Immature natural killer cell (primary cell): ENCODE measurements at regions not wholly inside any gene's neighbourhood (a gene's known extent, or its start where the extent isn't known, plus 50 kb on each side); places are given as distances from the start of the nearest gene placed in this dataset.
"Not testable (repeated sequence)": the region's sequence is repeated elsewhere in the genome, so short reads cannot be mapped to it uniquely, and the experiment has no call there.

ENCODE experiments used
- DNase-seq, 3 donors: peaks; one replicate each; pipeline ENCODE4 v3.0.0; 2022; ENCODE audit warnings: mixed read lengths in 1 of 3
- H3K27ac Mint-ChIP-seq, 6 donors: one replicate each; pipeline ENCODE4 v1.8.0; 2020; ENCODE audit warnings: mixed read lengths in 6 of 6, mild to moderate bottlenecking in 5 of 6, inconsistent platforms in 4 of 6, moderate library complexity in 3 of 6
- H3K27me3 Mint-ChIP-seq, 3 donors: one replicate each; pipeline ENCODE4 v1.8.0; 2020 to 2021; ENCODE audit warnings: low read depth in 3 of 3, mild to moderate bottlenecking in 3 of 3, mixed read lengths in 3 of 3, moderate library complexity in 3 of 3, inconsistent platforms in 1 of 3
- H3K36me3 Mint-ChIP-seq, 3 donors: one replicate each; pipeline ENCODE4 v1.8.0; 2020; ENCODE audit warnings: mixed read lengths in 3 of 3, inconsistent platforms in 2 of 3, mild to moderate bottlenecking in 2 of 3
- H3K4me1 Mint-ChIP-seq, 2 donors: one replicate each; pipeline ENCODE4 v1.8.0; 2020; ENCODE audit warnings: inconsistent platforms in 2 of 2, mild to moderate bottlenecking in 2 of 2, mixed read lengths in 2 of 2, moderate library complexity in 1 of 2
- H3K4me3 Mint-ChIP-seq, 5 donors: one replicate each; pipeline ENCODE4 v1.8.0; 2020; ENCODE audit warnings: mild to moderate bottlenecking in 5 of 5, mixed read lengths in 5 of 5, inconsistent platforms in 3 of 5, moderate library complexity in 3 of 5
- H3K9me3 Mint-ChIP-seq, 6 donors: one replicate each; pipeline ENCODE4 v1.8.0; 2020; ENCODE audit warnings: mild to moderate bottlenecking in 6 of 6, mixed read lengths in 6 of 6, inconsistent platforms in 4 of 6, moderate library complexity in 3 of 6

DNA sequence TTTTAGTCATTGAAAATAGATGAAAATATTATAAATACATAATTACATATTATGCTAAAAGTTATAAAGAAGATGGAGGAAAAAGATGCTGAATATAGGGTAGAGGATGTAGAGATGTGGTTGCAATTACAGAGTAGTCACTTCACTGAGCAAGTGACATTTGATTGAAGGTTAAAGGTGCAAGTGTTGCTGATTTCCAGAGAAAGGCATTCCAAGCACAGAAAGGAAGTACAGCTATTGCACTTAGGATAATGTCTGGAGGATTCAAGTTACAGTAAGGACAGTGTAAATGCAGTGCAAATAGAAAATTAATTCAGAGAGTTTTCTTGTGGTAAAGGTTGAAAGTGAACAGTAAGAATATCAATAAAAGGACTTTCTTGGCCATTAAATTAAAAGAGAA is 1721.8 kb downstream of the PCDH9 start:
- Mint-ChIP-seq H3K4me3 (no peak overlapping the region), H3K9me3 (peaks cover 0 to 19% (median 6%) of the 10 kb centered on the region in 6 donors), H3K4me1 (no peaks in the 10 kb centered on the region), H3K36me3 (no peaks in the 10 kb centered on the region), H3K27ac (no peak overlapping the region), H3K27me3 (no peaks in the 10 kb centered on the region)
- DNase-seq: no peak

DNA sequence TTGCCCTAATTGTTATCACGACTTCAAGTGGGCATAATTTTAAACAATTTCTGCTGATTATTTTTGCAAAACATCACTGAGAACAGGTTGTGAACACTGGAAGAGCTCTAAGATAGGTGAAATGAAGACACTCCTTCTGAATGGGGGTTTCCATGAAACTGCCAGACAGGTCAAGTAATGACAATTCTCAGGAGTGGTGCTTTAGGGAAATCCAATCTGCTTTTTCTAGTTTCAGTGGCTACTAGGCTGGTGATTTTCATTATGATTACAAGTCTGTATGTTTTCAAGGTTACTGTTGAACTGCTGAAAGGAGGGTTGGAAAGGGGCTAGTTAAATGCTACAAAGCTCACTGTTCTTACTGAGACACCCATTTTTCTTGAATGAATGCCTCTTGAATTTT is 1724.2 kb downstream of the PCDH9 start:
- Mint-ChIP-seq H3K9me3 (peaks cover 2 to 23% (median 7%) of the 10 kb centered on the region in 6 donors), H3K27ac (no peak overlapping the region), H3K36me3 (no peaks in the 10 kb centered on the region), H3K4me3 (no peak overlapping the region), H3K4me1 (no peaks in the 10 kb centered on the region), H3K27me3 (no peaks in the 10 kb centered on the region)
- DNase-seq: no peak

DNA sequence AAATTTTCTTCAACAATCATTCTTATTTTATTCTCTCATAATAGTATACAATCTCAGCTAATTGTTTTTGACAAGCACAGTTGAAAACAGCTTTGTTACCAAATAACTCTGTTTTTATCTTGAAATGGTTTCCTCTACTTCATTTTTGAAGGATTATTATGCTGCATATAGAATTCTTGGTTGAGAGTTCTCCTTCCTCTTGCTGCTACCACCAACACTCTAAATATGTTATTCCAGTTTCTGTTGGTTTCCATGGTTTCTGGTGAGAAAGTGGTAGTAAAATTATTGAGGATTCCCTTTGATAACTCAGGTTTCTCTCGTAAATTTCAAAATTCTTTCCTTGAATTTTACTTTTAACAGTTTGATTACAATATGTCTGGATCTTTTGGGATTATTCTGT is 1725.9 kb downstream of the PCDH9 start:
- H3K9me3 Mint-ChIP-seq: peaks cover 3 to 23% (median 9%) of the 10 kb centered on the region in 6 donors
- H3K36me3 Mint-ChIP-seq: no peaks in the 10 kb centered on the region
- no peak overlapping the region for H3K4me3 Mint-ChIP-seq
- no peaks in the 10 kb centered on the region for H3K27me3 Mint-ChIP-seq
- DNase-seq: no peak
- no peaks in the 10 kb centered on the region for H3K4me1 Mint-ChIP-seq
- H3K27ac Mint-ChIP-seq: no peak overlapping the region

DNA sequence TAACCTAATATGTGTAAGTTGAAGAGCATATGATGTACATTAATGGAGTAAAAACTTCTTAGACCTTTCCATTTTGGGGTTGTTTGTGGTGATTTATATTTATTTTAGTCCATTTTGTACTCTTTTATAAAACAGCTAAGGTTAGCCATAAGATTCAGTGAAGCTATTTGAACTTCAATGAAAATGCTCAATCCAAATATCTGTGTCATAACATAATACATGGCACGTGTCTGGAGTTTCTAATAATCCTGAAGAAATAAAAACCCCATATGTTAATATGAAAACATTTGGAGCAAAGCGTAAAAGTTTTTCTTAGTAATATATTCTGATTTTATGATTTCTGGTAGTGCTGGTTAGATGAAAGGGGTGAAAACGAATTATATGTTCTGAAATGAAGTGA is 1729.7 kb downstream of the PCDH9 start:
- peaks cover 0 to 21% (median 6%) of the 10 kb centered on the region in 6 donors for H3K9me3 Mint-ChIP-seq

DNA sequence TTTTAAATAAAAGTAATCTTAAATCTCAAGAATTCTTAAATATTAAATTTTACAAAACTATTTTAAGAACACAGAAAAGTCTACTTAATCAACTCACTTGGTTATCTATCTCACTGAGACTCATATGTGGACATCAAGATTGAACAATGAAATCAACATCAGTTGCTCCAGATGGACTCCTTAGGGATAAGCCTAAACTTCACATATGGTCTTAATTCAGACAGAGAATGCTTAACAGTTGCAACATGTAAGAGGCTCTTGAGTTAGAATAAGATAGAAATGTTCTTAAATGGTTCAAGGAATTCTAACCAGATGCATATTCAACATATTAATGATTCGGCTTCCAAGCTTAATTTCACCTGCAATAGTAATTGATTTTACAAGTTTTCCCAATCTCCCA is 1730.9 kb downstream of the PCDH9 start:
- H3K27me3 Mint-ChIP-seq: no peaks in the 10 kb centered on the region

More for the DNA sequence above, 1729.7 kb downstream of the PCDH9 start:
- Mint-ChIP-seq H3K36me3 (no peaks in the 10 kb centered on the region), H3K4me3 (no peak overlapping the region), H3K27ac (no peak overlapping the region), H3K4me1 (no peaks in the 10 kb centered on the region), H3K27me3 (no peaks in the 10 kb centered on the region)
- no peak for DNase-seq

DNA sequence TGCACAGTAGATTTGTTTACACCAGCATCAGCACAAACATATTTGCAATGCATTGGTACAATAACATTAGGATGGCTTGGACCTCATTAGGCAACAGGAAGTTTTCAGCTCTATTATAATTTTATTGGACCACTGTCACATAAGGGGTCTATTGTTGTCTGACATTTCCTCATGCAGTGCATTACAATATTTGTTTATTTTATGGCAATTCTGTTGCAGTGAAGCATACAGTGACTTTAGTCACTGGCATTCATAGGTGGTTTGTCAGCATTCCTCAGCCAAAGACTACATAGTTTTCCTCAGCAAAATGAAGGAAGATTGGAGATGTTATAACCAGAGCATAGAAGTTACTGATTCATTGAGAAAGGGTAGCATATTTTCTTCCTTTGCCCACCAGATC is 1732.9 kb downstream of the PCDH9 start:
- DNase-seq: no peak
- Mint-ChIP-seq H3K27ac (no peak overlapping the region), H3K36me3 (no peaks in the 10 kb centered on the region), H3K9me3 (peaks cover 0 to 7% (median 3%) of the 10 kb centered on the region in 6 donors), H3K4me1 (no peaks in the 10 kb centered on the region), H3K27me3 (no peaks in the 10 kb centered on the region), H3K4me3 (no peak overlapping the region)

More for the DNA sequence above, 1730.9 kb downstream of the PCDH9 start:
- DNase-seq: no peak
- Mint-ChIP-seq H3K4me3 (no peak overlapping the region), H3K9me3 (peaks cover 0 to 16% (median 5%) of the 10 kb centered on the region in 6 donors), H3K27ac (no peak overlapping the region), H3K4me1 (no peaks in the 10 kb centered on the region), H3K36me3 (no peaks in the 10 kb centered on the region)

DNA sequence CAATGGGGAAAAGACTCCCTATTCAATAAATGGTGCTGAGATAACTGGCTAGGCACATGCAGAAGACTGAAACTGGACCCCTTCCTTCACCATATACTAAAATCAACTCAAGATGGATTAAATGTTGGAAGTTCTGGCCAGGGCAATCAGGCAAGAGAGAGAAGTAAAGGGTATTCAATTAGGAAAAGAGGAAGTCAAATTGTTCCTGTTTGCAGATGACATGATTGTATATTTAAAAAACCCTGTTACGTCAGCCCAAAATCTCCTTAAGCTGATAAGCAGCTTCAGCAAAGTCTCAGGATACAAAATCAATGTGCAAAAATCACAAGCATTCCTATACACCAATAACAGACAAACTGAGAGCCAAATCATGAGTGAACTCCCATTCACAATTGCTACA is 1739.4 kb downstream of the PCDH9 start:
- not testable (repeated sequence) for H3K4me3 Mint-ChIP-seq

DNA sequence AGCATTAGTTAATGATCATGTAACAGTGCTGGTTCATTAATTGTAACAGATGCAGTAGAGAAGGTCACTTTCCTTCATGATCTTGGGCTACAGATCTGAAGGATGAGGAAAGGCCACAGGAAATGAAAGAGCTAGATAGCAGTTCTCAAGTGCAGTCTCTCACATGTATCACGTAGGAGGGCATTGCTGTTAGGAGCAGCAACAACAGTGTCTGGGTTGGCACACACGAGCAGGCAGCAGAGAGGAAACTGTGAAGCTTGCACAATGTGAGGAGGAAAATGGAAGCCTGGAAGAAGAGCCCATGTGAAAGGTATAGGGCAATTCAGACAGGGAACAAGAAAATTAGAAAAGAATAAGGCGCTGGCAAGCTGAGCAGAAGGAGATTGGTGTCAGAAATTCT is 1741.5 kb downstream of the PCDH9 start:
- Mint-ChIP-seq H3K4me1 (no peaks in the 10 kb centered on the region), H3K27ac (no peak overlapping the region), H3K27me3 (peaks cover 0 to 1% (median 0%) of the 10 kb centered on the region in 3 donors), H3K36me3 (no peaks in the 10 kb centered on the region), H3K4me3 (no peak overlapping the region), H3K9me3 (peaks cover 0 to 36% (median 1%) of the 10 kb centered on the region in 6 donors)
- no peak for DNase-seq

More for the DNA sequence above, 1739.4 kb downstream of the PCDH9 start:
- H3K9me3 Mint-ChIP-seq: peaks cover 0 to 28% (median 0%) of the 10 kb centered on the region in 6 donors
- not testable (repeated sequence) for H3K27ac Mint-ChIP-seq, H3K36me3 Mint-ChIP-seq, DNase-seq, H3K27me3 Mint-ChIP-seq, H3K4me1 Mint-ChIP-seq

DNA sequence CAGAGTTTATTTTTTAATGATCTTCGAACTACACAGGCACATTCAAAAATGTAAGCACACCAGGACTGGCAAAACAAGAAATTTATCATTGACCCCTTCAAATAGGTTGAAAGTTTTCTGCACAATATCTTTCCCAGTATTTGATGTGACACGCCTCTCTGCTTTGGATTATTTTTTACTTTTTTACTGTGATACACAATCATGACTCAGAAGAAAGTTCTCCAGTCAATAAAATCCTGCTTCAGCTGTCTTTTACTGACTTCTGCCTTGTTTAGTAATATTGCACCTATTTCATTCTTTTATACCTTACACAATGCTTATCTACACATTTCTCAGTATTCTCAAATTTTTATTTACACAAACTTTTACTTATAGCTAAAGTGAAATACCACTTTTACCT is 1750.4 kb downstream of the PCDH9 start:
- DNase-seq: no peak
- H3K9me3 Mint-ChIP-seq: peaks cover 0 to 38% (median 2%) of the 10 kb centered on the region in 6 donors
- no peaks in the 10 kb centered on the region for H3K27me3 Mint-ChIP-seq
- H3K4me1 Mint-ChIP-seq: no peaks in the 10 kb centered on the region
- H3K4me3 Mint-ChIP-seq: no peak overlapping the region
- H3K27ac Mint-ChIP-seq: no peak overlapping the region
- no peaks in the 10 kb centered on the region for H3K36me3 Mint-ChIP-seq

DNA sequence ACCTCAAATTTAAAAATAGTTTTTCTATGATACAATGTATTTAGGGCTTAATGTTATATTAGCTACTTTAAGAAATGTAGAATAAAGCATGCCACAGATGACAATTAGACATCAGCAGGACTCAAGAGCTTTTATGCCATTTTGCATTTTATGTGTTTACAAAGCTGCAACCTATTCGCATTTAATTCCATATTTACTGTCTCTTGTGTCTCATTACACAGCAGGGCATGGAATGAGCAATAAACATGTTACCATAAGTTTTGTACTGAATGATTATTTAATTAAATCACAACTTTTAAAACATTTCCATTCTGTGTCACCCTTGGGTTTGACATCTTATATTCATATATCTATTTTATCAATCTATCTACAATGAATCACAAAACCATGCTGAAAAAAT is 1756.9 kb downstream of the PCDH9 start:
- Mint-ChIP-seq H3K4me3 (no peak overlapping the region), H3K9me3 (peaks cover 0 to 10% (median 4%) of the 10 kb centered on the region in 6 donors), H3K27ac (no peak overlapping the region)

DNA sequence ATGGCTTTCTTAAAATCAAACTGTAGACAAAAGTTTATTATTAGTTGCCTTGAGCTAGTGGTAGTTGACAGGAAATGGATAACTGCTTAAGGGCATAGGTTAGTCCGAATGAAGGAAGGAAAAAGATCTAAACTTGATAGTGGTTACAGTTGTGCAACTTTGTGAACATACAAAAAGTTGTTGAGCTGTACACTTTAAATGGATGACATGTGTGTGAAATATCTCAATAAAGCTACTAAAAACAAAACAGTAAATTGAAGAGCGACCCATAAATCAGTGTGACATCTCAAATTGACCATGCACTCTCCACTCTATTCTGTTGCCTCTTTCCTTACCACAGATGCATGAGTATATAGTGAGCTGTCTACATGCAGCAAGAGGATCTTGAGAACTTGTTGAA is 1757.8 kb downstream of the PCDH9 start:
- H3K36me3 Mint-ChIP-seq: no peaks in the 10 kb centered on the region
- peaks cover 0 to 10% (median 4%) of the 10 kb centered on the region in 6 donors for H3K9me3 Mint-ChIP-seq
- no peak overlapping the region for H3K4me3 Mint-ChIP-seq
- peaks cover 0 to 5% (median 0%) of the 10 kb centered on the region in 3 donors for H3K27me3 Mint-ChIP-seq
- no peak overlapping the region for H3K27ac Mint-ChIP-seq
- no peaks in the 10 kb centered on the region for H3K4me1 Mint-ChIP-seq
- DNase-seq: no peak

More for the DNA sequence above, 1756.9 kb downstream of the PCDH9 start:
- Mint-ChIP-seq H3K4me1 (no peaks in the 10 kb centered on the region), H3K27me3 (peaks cover 0 to 3% (median 0%) of the 10 kb centered on the region in 3 donors), H3K36me3 (no peaks in the 10 kb centered on the region)
- no peak for DNase-seq

DNA sequence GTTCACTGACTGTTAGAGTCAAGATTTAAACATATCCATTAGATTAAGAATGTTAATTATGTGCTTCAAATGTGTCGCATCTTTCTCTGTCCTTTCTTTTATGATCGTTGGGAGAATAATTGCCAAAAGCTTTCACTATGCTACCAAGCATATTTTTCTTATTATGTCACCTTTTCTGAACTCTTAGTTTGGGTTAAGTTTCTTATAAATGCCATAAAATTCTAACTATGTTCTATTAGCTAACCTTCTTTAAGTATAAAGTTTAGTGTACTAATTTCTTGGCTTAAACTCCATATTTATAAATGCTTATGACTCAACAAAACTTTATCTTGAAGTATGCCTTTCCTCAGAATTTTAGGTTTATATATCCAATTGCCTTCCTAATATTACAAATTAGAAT is 1759.4 kb downstream of the PCDH9 start:
- Mint-ChIP-seq H3K9me3 (peaks cover 2 to 17% (median 4%) of the 10 kb centered on the region in 6 donors), H3K27me3 (peaks cover 0 to 5% (median 2%) of the 10 kb centered on the region in 3 donors), H3K36me3 (peaks cover 0 to 4% (median 3%) of the 10 kb centered on the region in 3 donors), H3K4me1 (no peaks in the 10 kb centered on the region), H3K27ac (no peak overlapping the region), H3K4me3 (no peak overlapping the region)
- DNase-seq: no peak

DNA sequence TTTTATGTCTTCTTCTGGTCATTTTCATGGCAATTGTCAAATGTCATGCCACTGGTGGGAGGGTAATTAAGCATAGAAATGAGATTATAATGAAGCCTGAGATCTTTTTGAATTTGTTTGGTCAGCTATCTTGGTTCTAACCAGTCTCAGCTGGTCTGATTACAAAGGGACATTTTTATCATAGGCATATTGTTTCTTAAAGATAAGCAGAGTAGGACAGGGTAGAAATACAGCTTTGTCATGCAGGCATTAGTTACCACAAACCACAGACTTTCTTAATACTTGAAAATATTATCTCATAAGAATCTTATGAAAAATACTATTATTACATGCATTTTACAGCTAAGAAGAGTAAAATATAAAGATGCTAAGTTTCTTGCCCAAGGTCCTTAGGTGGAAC is 1761.5 kb downstream of the PCDH9 start:
- Mint-ChIP-seq H3K4me3 (no peak overlapping the region), H3K36me3 (peaks cover 0 to 7% (median 4%) of the 10 kb centered on the region in 3 donors), H3K27me3 (peaks cover 0 to 5% (median 2%) of the 10 kb centered on the region in 3 donors), H3K9me3 (peaks cover 2 to 22% (median 8%) of the 10 kb centered on the region in 6 donors), H3K27ac (no peak overlapping the region), H3K4me1 (no peaks in the 10 kb centered on the region)
- no peak for DNase-seq

DNA sequence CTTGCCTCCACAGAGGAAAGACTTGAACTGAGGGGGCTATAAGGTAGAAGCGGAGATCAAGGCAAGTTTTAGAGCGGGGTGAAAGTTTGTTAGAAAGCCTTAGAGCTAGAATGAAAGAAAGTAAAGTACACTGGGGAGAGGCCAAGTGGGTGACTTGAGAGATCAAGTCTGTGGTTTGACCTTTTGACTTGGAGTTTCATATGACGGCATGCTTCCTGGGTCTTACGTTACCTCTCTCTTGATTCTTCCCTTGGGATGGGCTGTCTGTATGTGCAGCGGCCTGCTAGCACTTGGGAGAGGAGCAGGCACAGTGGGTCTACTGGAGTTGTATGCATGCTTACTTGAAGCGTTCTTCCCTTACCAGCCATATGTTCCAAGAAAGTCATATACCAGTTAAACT is 1768.5 kb downstream of the PCDH9 start:
- no peak overlapping the region for H3K4me3 Mint-ChIP-seq
- H3K4me1 Mint-ChIP-seq: no peaks in the 10 kb centered on the region
- H3K9me3 Mint-ChIP-seq: peaks cover 1 to 25% (median 6%) of the 10 kb centered on the region in 6 donors
- no peak for DNase-seq
- H3K27ac Mint-ChIP-seq: no peak overlapping the region
- peaks cover 0 to 2% (median 2%) of the 10 kb centered on the region in 3 donors for H3K27me3 Mint-ChIP-seq
- H3K36me3 Mint-ChIP-seq: peaks cover 0 to 7% (median 4%) of the 10 kb centered on the region in 3 donors

DNA sequence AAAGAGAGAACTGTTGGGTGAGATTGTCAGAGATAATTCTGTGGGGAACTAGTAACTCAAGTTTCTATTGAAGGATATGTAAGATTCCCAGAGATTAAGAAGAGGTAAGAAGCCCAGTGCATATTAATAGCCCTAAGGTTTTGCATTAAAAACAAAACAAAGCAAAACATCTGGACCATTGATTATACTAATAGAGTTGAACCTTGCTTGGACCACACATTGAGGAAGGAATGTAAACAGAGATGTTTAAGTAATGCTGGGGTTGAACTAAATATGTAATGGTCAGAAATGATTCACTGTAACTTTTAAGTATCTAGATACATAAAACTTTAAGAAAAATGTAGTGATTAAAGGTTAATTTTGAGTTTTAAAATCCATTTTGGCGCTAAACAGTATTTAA is 1770.0 kb downstream of the PCDH9 start:
- no peak for DNase-seq
- peaks cover 0 to 11% (median 2%) of the 10 kb centered on the region in 6 donors for H3K9me3 Mint-ChIP-seq
- peaks cover 0 to 1% (median 0%) of the 10 kb centered on the region in 3 donors for H3K36me3 Mint-ChIP-seq
- H3K4me1 Mint-ChIP-seq: no peaks in the 10 kb centered on the region
- H3K4me3 Mint-ChIP-seq: no peak overlapping the region
- H3K27ac Mint-ChIP-seq: no peak overlapping the region
- H3K27me3 Mint-ChIP-seq: peaks cover 0 to 2% (median 0%) of the 10 kb centered on the region in 3 donors
